ENCODE measurements at regions not wholly inside any gene's neighbourhood (a gene's known extent, or its start where the extent isn't known, plus 50 kb on each side); places are given as distances from the start of the nearest gene placed in this dataset.

DNA sequence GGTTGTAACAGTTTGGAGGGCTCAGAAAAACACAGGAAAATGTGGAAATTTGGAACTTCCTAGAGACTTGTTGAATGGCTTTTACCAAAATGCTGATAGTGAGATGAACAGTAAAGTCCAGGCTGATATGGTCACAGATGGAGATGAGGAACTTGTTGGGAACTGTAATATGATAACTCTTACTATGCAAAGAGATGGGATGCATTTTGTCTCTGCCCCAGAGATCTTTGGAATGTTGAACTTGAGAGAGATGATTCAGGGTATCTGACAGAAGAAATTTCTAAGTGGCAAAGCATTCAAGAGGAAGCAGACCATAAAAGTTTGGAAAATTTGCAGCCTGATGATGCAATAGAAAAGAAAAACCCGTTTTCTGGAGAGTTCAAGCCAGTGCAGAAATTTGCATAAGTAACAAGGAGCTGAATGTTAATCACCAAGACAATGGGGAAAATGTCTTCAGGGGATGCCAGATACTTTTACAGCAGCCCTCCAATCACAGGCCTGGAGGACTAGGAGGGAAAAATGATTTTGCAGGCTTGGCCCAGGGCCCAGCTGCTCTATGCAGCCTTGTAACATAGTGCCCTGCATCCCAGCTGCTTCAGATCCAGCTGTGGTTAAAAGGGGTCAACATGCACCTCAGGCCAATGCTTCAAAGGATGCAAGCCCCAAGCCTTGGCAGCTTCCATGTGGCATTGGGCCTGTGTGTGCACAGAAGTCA is 572.7 kb upstream of the ATP2B1 start:
- peaks cover 11% of the 10 kb centered on the region for H3K27me3 Mint-ChIP-seq
- peak overlapping the region; percentile 79 for H3K27ac Mint-ChIP-seq
- no peak overlapping the region for H3K4me3 Mint-ChIP-seq
- peaks cover 30% of the 10 kb centered on the region for H3K4me1 Mint-ChIP-seq (ENCODE audit: low read depth)
- H3K9me3 Mint-ChIP-seq, result peaks cover 36% of the 10 kb centered on the region
- peaks cover 17% of the 10 kb centered on the region for H3K36me3 Mint-ChIP-seq (ENCODE audit: low read depth)

DNA sequence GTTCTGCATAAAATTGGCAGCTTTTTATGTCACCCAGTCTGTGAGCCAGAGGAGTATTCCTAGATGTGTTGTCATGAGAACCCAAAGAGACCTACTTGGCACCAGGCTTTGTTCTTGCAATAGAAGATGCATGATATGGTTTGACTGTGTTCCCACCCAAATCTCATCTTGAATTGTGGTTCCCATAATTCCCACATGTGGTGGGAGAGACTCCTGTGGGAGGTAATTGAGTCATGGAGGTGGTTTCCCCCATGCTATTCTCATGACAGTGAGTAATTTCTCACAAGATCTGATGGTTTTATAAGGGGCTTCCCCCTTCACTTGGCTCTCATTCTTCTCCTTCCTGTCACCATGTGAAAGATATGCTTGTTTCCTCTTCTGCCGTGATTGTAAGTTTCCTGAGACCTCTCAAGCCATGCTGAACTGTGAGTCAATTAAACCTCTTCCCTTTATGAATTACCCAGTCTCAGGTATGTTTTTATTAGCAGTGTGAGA is 572.0 kb upstream of the ATP2B1 start:
- H3K36me3 Mint-ChIP-seq (ENCODE audit: low read depth), result peaks cover 17% of the 10 kb centered on the region
- H3K27me3 Mint-ChIP-seq, result peaks cover 14% of the 10 kb centered on the region
- peaks cover 33% of the 10 kb centered on the region for H3K9me3 Mint-ChIP-seq
- H3K4me3 Mint-ChIP-seq, result no peak overlapping the region
- H3K27ac Mint-ChIP-seq, result peak overlapping the region; percentile 79
- peaks cover 30% of the 10 kb centered on the region for H3K4me1 Mint-ChIP-seq (ENCODE audit: low read depth)

DNA sequence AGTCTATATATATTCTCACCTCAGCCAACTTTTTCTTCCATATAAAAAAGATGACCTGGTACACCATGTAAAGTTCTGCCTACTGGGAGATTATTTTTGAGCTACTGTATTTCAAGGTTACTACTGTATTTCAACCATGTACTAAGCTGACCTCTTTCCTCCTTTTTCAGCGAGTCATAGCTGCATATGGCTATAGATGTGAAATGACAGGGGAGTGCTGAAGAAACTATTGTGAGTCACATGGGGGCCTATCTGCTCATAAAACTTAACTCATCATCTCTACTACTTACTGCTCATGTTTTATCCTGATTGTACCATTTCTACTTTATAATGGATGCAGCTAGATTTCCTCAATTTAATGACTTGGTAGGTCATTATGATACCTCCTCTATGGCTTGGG is 571.4 kb upstream of the ATP2B1 start:
- Mint-ChIP-seq H3K27me3 (peaks cover 14% of the 10 kb centered on the region), H3K4me1 (ENCODE audit: low read depth) (peaks cover 30% of the 10 kb centered on the region)

DNA sequence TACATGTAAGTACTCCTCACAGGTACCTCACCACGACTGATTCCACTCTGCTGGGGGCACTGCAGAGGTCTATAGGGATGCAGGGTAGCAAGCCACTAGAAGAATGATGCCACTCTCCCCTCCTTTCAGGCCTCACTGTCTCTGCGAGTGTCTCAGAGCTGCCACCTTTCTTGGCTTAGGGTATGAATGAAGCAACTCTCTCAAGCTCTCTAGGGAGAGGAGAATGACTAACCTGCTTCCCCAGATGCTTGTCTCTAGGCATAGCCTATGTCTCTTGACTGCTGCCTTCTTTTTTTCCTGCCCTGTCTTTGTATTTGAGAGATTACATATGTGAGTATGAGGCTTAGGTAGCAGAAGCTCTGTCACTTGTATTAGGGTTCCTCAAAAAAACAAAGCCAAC is 566.5 kb upstream of the ATP2B1 start:
- Mint-ChIP-seq H3K4me3 (no peak overlapping the region), H3K4me1 (ENCODE audit: low read depth) (peaks cover 5% of the 10 kb centered on the region), H3K36me3 (ENCODE audit: low read depth) (no peaks in the 10 kb centered on the region), H3K27ac (no peak overlapping the region), H3K9me3 (peaks cover 5% of the 10 kb centered on the region), H3K27me3 (peaks cover 18% of the 10 kb centered on the region)

More for the DNA sequence above, 571.4 kb upstream of the ATP2B1 start:
- H3K4me3 Mint-ChIP-seq, result no peak overlapping the region
- peak overlapping the region; percentile 79 for H3K27ac Mint-ChIP-seq
- peaks cover 33% of the 10 kb centered on the region for H3K9me3 Mint-ChIP-seq
- peaks cover 17% of the 10 kb centered on the region for H3K36me3 Mint-ChIP-seq (ENCODE audit: low read depth)

DNA sequence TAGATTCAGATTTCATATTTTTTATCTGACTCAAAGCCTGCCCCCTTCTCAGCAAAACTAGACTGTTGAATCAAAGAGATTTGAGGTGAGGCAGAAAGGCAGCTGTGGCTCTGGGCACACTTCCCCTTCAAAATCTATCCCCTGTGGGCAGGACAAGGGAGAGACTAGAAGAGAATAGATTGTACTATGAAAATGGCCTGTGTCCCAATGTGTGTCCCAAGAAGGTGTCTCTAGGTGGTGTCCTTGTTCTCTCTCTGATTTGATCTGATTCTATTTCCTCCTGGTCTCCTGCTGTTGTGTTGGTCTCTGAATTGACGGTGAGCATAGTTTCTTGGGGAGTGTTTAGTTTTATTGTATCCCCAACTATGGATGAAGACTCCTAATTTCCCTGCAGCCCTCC is 565.8 kb upstream of the ATP2B1 start:
- no peak overlapping the region for H3K27ac Mint-ChIP-seq

DNA sequence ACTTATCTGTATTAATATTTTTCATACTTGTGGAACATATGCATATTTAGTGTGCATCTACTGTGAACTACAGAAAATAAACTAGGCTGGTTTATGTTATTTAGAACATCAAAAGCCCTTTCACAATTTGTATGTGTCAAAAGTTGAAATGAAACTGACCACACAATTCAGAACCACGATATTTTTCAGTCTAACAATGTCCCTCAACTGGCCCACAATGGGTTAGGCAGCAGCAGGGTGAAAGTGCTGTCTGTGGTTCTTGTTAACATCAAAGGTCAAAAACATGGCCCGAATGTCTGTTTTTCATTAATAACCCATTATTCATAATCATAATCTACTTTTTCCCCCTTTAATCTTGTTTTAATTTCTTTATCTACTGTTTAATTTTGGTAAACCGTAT is 559.9 kb upstream of the ATP2B1 start:
- Mint-ChIP-seq H3K27me3 (peaks cover 3% of the 10 kb centered on the region), H3K9me3 (no peaks in the 10 kb centered on the region), H3K36me3 (ENCODE audit: low read depth) (no peaks in the 10 kb centered on the region), H3K4me1 (ENCODE audit: low read depth) (no peaks in the 10 kb centered on the region), H3K4me3 (no peak overlapping the region), H3K27ac (no peak overlapping the region)

More for the DNA sequence above, 565.8 kb upstream of the ATP2B1 start:
- Mint-ChIP-seq H3K9me3 (no peaks in the 10 kb centered on the region), H3K4me1 (ENCODE audit: low read depth) (no peaks in the 10 kb centered on the region), H3K27me3 (peaks cover 18% of the 10 kb centered on the region), H3K4me3 (no peak overlapping the region), H3K36me3 (ENCODE audit: low read depth) (no peaks in the 10 kb centered on the region)

DNA sequence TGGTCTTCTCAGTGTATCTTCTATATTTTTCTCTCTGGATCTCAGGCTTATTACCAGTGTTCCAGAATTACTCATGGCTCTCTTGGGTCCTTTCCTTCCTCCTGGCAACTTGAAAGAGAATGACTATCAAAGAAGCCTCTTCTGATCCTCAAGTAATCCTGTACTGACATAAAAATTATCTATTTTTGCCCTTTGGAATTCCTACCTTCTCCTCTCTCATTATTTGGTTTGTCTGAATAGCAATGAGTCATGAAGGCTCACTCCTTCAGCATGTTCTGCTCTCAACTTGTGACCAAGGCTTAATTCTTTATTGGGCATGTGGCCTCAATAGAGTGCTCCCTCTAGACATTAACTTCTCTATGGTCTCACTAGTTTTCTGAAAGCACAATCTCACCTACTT is 553.6 kb upstream of the ATP2B1 start:
- no peaks in the 10 kb centered on the region for H3K9me3 Mint-ChIP-seq
- no peaks in the 10 kb centered on the region for H3K36me3 Mint-ChIP-seq (ENCODE audit: low read depth)
- no peak overlapping the region for H3K4me3 Mint-ChIP-seq
- no peak overlapping the region for H3K27ac Mint-ChIP-seq
- peaks cover 6% of the 10 kb centered on the region for H3K27me3 Mint-ChIP-seq
- no peaks in the 10 kb centered on the region for H3K4me1 Mint-ChIP-seq (ENCODE audit: low read depth)

DNA sequence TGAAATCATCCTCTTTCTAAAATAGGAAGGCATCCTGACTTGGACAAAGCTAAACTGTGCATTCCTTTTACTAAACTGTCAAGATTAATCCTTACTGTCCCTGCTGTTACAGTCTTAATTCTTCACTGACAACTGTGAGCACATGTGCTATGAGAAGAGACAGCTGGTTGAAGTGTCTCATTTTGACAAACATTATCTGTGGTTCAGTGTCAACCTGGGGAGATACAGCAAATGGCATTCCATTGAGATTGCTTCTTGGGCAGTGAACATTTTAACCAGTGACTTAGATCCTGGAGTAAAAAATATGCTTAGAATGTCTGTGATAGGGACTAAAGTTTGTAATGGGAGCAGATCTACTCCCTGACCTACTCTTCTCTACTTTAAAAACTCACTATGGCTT is 552.6 kb upstream of the ATP2B1 start:
- Mint-ChIP-seq H3K4me3 (no peak overlapping the region), H3K4me1 (ENCODE audit: low read depth) (no peaks in the 10 kb centered on the region), H3K27ac (no peak overlapping the region), H3K36me3 (ENCODE audit: low read depth) (no peaks in the 10 kb centered on the region), H3K27me3 (peaks cover 6% of the 10 kb centered on the region), H3K9me3 (no peaks in the 10 kb centered on the region)

DNA sequence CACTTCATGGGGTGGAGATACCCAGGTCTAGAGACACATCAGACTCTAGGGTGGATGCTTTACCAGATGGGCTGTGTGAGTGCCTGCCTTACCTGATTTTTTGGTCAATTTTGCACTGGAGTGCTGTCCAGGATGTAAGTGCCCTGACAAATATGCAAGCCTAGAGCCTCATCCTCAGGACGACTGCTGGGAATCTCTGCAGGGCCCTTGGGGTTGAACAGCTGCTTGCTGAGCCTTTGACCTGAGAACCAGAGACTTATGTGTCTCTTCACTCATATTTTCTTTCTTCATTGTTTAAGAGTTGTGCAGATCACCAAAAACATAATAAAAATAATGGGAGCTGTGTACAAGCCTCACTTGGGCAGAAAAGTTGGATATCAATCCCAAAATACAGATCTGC is 551.5 kb upstream of the ATP2B1 start:
- Mint-ChIP-seq H3K27ac (no peak overlapping the region), H3K9me3 (no peaks in the 10 kb centered on the region), H3K4me3 (no peak overlapping the region), H3K4me1 (ENCODE audit: low read depth) (no peaks in the 10 kb centered on the region), H3K36me3 (ENCODE audit: low read depth) (no peaks in the 10 kb centered on the region), H3K27me3 (peaks cover 6% of the 10 kb centered on the region)

DNA sequence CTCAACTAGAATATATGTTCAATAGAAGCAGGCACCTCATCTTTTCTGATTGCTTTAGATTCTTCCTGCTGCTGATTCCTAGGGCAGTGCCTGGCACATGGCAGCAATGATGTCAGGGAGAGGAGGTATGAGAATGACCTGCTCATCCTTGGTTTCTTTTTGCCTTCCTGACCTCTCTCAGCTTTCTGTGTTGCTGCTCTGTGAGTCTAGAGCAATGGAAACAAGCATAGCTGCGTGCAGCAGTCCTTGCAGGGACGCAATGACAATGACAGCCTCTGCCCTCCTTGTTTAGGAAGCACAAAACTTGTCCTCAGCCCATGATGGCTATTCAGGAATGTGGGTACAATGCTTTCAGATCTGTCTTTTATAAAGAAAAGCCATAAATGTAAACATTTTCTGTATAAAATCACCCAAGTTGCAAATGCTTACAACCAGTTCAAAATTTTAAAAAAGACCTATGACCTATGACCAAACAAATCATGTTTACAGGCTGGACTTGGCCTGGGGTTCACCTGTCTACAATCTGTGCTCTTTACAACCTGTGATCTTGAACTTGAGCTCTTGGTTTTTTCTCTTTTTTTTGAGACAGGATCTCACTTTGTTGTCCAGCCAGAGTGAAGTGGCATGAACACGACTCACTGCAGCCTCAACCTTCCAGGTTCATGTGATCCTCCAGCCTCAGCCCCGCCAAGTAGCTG is 549.4 kb upstream of the ATP2B1 start:
- Mint-ChIP-seq H3K27ac (no peak overlapping the region), H3K4me1 (ENCODE audit: low read depth) (peaks cover 13% of the 10 kb centered on the region), H3K4me3 (no peak overlapping the region), H3K27me3 (peaks cover 2% of the 10 kb centered on the region), H3K36me3 (ENCODE audit: low read depth) (no peaks in the 10 kb centered on the region), H3K9me3 (no peaks in the 10 kb centered on the region)

DNA sequence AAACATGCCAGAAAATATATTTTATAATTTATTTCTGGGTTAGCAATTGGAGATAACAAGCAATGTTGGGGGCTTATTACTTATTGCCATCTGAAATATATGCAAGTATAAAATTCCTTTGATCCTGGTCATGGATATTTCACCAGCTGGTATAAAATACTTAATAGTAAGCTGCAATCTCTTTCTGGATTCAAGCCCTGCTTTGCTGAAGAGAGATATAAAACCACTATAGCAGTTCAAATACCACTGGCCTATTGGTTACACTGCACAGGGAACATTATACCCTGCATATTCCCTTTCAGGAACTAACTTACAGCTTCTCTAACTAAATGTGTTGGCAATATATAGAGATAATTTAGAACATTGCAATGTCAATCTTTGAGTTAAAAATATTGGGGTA is 546.2 kb upstream of the ATP2B1 start:
- H3K4me1 Mint-ChIP-seq (ENCODE audit: low read depth), result peaks cover 16% of the 10 kb centered on the region
- H3K36me3 Mint-ChIP-seq (ENCODE audit: low read depth), result no peaks in the 10 kb centered on the region
- H3K4me3 Mint-ChIP-seq, result no peak overlapping the region
- no peak overlapping the region for H3K27ac Mint-ChIP-seq
- H3K27me3 Mint-ChIP-seq, result peaks cover 4% of the 10 kb centered on the region
- H3K9me3 Mint-ChIP-seq, result no peaks in the 10 kb centered on the region

DNA sequence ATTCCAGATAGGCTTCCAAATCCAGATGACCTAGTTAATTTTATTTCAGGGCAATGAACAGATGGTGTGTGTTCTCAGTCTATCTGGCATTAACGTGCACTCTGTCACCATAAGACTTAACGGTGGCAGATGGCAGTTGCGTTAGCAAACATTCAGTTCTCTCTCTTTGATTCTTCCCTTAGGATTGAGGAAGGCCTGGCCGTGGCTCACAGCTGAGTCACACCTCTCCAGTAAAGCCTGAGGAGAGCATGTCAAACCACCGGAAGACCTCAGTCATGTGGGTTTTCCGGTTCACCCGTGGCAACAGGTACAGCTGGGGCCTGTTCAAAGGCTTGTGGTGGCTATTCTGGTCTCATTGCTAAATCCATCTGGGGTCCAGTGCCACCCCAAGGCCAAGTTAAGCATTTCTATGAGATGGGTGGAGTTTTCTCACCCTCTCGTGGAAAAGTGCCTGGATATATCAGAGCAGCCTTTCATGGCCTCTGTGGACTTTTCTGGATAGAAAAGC is 545.1 kb upstream of the ATP2B1 start:
- peaks cover 16% of the 10 kb centered on the region for H3K4me1 Mint-ChIP-seq (ENCODE audit: low read depth)
- H3K27me3 Mint-ChIP-seq, result peaks cover 4% of the 10 kb centered on the region
- H3K9me3 Mint-ChIP-seq, result no peaks in the 10 kb centered on the region
- H3K27ac Mint-ChIP-seq, result no peak overlapping the region
- no peaks in the 10 kb centered on the region for H3K36me3 Mint-ChIP-seq (ENCODE audit: low read depth)
- no peak overlapping the region for H3K4me3 Mint-ChIP-seq

DNA sequence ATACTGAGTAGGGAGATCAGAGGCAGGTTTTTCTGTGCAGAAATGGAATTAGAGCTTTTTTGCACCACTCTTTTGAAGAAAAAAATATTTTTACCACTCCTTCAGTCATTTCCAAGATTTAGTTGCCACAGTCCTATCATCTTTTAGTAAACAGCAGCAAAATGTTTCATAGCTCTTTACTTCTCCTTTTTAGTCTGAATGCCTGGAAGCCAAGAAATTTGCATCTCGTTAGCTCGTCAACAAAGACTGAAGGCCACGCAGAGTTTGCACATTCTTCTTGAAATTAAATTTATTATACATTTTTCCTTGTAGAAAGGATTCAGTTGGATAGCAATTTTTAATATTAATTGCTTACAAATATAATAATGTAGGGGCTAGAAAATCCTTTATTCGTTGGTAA is 544.5 kb upstream of the ATP2B1 start:
- H3K9me3 Mint-ChIP-seq, result no peaks in the 10 kb centered on the region
- H3K4me3 Mint-ChIP-seq, result no peak overlapping the region
- peaks cover 16% of the 10 kb centered on the region for H3K4me1 Mint-ChIP-seq (ENCODE audit: low read depth)
- H3K36me3 Mint-ChIP-seq (ENCODE audit: low read depth), result no peaks in the 10 kb centered on the region
- H3K27me3 Mint-ChIP-seq, result peaks cover 4% of the 10 kb centered on the region
- no peak overlapping the region for H3K27ac Mint-ChIP-seq

DNA sequence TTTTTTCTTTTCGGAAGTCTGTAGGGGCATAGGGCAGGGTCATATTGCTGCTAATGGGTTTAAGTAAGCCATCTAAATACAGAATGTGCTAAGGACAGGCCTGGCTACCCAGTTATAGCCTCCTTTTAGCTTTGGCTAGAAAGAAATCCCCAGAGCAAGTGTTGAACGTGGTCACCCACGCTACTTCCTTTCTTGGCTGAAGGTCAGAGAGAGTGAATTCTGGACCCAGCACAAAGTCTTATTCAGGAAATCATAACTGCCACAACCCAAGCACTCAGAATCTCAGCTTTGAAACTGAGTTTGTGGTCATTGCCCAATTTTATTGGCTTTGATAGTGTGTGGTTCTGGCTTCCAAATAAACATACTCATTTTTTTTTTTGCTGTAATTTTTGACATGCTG is 542.1 kb upstream of the ATP2B1 start:
- H3K4me3 Mint-ChIP-seq, result no peak overlapping the region
- H3K9me3 Mint-ChIP-seq, result no peaks in the 10 kb centered on the region
- H3K27me3 Mint-ChIP-seq, result peaks cover 7% of the 10 kb centered on the region
- H3K36me3 Mint-ChIP-seq (ENCODE audit: low read depth), result no peaks in the 10 kb centered on the region
- H3K27ac Mint-ChIP-seq, result no peak overlapping the region
- peaks cover 16% of the 10 kb centered on the region for H3K4me1 Mint-ChIP-seq (ENCODE audit: low read depth)

DNA sequence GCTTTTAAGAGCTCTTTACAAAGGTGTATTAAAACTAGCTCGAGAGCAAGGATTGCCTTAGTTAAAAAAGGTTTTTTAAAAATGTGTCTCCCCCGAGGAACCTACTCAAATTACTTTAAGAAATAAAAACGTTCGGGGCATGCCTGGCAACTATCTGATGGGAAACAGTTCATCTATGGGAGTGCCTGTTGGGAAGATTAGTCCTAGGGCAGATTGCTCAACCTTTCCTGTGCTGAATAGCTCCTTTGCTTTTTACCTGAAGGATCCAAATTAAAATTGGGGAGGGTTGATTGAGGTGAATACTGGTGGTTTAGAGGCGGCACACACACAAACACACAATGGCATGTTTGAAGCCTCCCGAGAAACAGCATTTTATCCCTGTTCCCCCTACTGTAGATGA is 541.4 kb upstream of the ATP2B1 start:
- Mint-ChIP-seq H3K27me3 (peaks cover 7% of the 10 kb centered on the region), H3K4me3 (no peak overlapping the region), H3K4me1 (ENCODE audit: low read depth) (peaks cover 16% of the 10 kb centered on the region), H3K27ac (no peak overlapping the region), H3K9me3 (no peaks in the 10 kb centered on the region), H3K36me3 (ENCODE audit: low read depth) (no peaks in the 10 kb centered on the region)
